ENCODE measurements at regions not wholly inside any gene's neighbourhood (a gene's known extent, or its start where the extent isn't known, plus 50 kb on each side); places are given as distances from the start of the nearest gene placed in this dataset.
"Not testable (repeated sequence)": the region's sequence is repeated elsewhere in the genome, so short reads cannot be mapped to it uniquely, and the experiment has no call there.

- Histone ChIP-seq H3K4me3 (ENCODE audit: low read length) (no peak overlapping the region), H3K79me2 (ENCODE audit: low read length) (no peaks in the 10 kb centered on the region), H2AFZ (ENCODE audit: low read length) (no peak overlapping the region), H3K27ac (ENCODE audit: low read length) (no peak overlapping the region), H3K9me2 (replicated peaks; ENCODE audit: insufficient read depth, low read length) (no peaks in the 10 kb centered on the region), H3K4me2 (ENCODE audit: low read depth, low read length, poor library complexity, severe bottlenecking) (no peak overlapping the region), H3K27me3 (ENCODE audit: low read length) (no peaks in the 10 kb centered on the region), H3K9me3 (ENCODE audit: low read length) (no peaks in the 10 kb centered on the region; the same call in 1 of the 2 replicates), H3K4me1 (ENCODE audit: low read length) (no peaks in the 10 kb centered on the region), H3K36me3 (ENCODE audit: insufficient read depth, low read length) (no peaks in the 10 kb centered on the region), H3K9ac (ENCODE audit: low read length) (no peak overlapping the region), H4K20me1 (ENCODE audit: insufficient read depth, low read depth, low read length) (no peaks in the 10 kb centered on the region)
- DNase-seq = no peak
These were observed 71.6 kb upstream of the TEX13D start for GRCh38 chrX:124260845-124261244.

- DNase-seq = no peak
- no peak overlapping the region for H3K4me3 ChIP-seq (ENCODE audit: low read length)
- H3K4me2 ChIP-seq (ENCODE audit: low read depth, low read length, poor library complexity, severe bottlenecking) = no peak overlapping the region
- no peaks in the 10 kb centered on the region for H3K9me2 ChIP-seq (replicated peaks; ENCODE audit: insufficient read depth, low read length)
- H3K4me1 ChIP-seq (ENCODE audit: low read length) = no peaks in the 10 kb centered on the region
- no peak overlapping the region for H3K9ac ChIP-seq (ENCODE audit: low read length)
- H3K27ac ChIP-seq (ENCODE audit: low read length) = no peak overlapping the region
- no peak overlapping the region for H2AFZ ChIP-seq (ENCODE audit: low read length)
- no peaks in the 10 kb centered on the region for H4K20me1 ChIP-seq (ENCODE audit: insufficient read depth, low read depth, low read length)
- no peaks in the 10 kb centered on the region for H3K36me3 ChIP-seq (ENCODE audit: insufficient read depth, low read length)
- H3K27me3 ChIP-seq (ENCODE audit: low read length) = no peaks in the 10 kb centered on the region
- no peaks in the 10 kb centered on the region for H3K79me2 ChIP-seq (ENCODE audit: low read length)
- H3K9me3 ChIP-seq (ENCODE audit: low read length) = no peaks in the 10 kb centered on the region
These were observed 68.7 kb upstream of the TEX13D start for GRCh38 chrX:124263743-124264142.

- H3K4me3 ChIP-seq (ENCODE audit: low read length) = no peak overlapping the region
- H3K9me3 ChIP-seq (ENCODE audit: low read length) = peaks cover 3% of the 10 kb centered on the region; the same call in 1 of the 2 replicates
- H3K36me3 ChIP-seq (ENCODE audit: insufficient read depth, low read length) = no peaks in the 10 kb centered on the region
- H3K9me2 ChIP-seq (replicated peaks; ENCODE audit: insufficient read depth, low read length) = no peaks in the 10 kb centered on the region
- H3K27me3 ChIP-seq (ENCODE audit: low read length) = no peaks in the 10 kb centered on the region
- H3K9ac ChIP-seq (ENCODE audit: low read length) = no peak overlapping the region
- H2AFZ ChIP-seq (ENCODE audit: low read length) = no peak overlapping the region
- H3K4me1 ChIP-seq (ENCODE audit: low read length) = no peaks in the 10 kb centered on the region
- H3K79me2 ChIP-seq (ENCODE audit: low read length) = no peaks in the 10 kb centered on the region
- H3K27ac ChIP-seq (ENCODE audit: low read length) = no peak overlapping the region
- no peaks in the 10 kb centered on the region for H4K20me1 ChIP-seq (ENCODE audit: insufficient read depth, low read depth, low read length)
- no peak overlapping the region for H3K4me2 ChIP-seq (ENCODE audit: low read depth, low read length, poor library complexity, severe bottlenecking)
- no peak for DNase-seq
These were observed 64.4 kb upstream of the TEX13D start for GRCh38 chrX:124268099-124268498.

DNA sequence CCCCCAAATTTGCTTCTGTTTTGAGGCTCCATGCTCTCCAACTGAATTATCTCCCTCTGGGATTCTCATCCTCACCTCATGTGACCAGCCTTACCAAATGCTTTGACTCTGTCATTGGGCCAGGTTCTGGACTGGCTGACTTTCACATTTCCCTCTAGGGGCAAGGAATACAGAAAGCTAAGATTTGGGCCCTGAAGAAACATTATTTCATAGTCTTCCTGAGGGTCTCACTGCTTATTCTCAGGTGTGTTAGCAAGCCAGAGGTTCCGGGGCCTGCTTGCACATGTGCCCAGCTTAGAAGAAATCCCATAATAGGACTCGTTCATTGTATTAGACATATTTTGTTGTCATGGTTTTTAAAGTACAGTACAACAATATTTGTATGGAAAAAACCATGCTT lies 62.6 kb upstream of the TEX13D start:
- DNase-seq = no peak
- Histone ChIP-seq H3K27ac (ENCODE audit: low read length) (no peak overlapping the region), H3K9ac (ENCODE audit: low read length) (no peak overlapping the region), H3K36me3 (ENCODE audit: insufficient read depth, low read length) (no peaks in the 10 kb centered on the region), H2AFZ (ENCODE audit: low read length) (no peak overlapping the region), H3K4me2 (ENCODE audit: low read depth, low read length, poor library complexity, severe bottlenecking) (no peak overlapping the region), H3K79me2 (ENCODE audit: low read length) (no peaks in the 10 kb centered on the region), H3K9me3 (ENCODE audit: low read length) (peaks cover 3% of the 10 kb centered on the region; the same call in 1 of the 2 replicates), H3K4me3 (ENCODE audit: low read length) (no peak overlapping the region), H3K4me1 (ENCODE audit: low read length) (peaks cover 5% of the 10 kb centered on the region), H4K20me1 (ENCODE audit: insufficient read depth, low read depth, low read length) (no peaks in the 10 kb centered on the region), H3K27me3 (ENCODE audit: low read length) (no peaks in the 10 kb centered on the region), H3K9me2 (replicated peaks; ENCODE audit: insufficient read depth, low read length) (no peaks in the 10 kb centered on the region)

DNA sequence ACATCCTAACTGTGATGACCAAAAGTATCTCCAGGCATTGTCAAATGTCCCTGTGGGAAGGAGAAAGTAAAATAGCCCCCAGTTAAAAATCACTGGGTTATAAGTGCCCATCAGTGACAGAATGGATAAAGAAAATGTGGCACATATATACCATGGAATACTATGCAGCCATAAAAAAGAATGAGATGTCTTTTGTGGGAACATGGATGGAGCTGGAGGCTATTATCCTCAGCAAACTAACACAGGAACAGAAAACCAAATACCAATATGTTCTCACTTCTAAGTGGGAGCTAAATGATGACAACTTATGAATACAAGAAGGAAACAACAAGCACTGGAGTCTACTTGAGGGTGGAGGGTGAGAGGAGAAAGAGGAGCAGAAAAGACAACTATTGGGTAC lies 60.9 kb upstream of the TEX13D start:
- H3K27me3 ChIP-seq (ENCODE audit: low read length); DNase-seq; H2AFZ ChIP-seq (ENCODE audit: low read length): not testable (repeated sequence)

DNA sequence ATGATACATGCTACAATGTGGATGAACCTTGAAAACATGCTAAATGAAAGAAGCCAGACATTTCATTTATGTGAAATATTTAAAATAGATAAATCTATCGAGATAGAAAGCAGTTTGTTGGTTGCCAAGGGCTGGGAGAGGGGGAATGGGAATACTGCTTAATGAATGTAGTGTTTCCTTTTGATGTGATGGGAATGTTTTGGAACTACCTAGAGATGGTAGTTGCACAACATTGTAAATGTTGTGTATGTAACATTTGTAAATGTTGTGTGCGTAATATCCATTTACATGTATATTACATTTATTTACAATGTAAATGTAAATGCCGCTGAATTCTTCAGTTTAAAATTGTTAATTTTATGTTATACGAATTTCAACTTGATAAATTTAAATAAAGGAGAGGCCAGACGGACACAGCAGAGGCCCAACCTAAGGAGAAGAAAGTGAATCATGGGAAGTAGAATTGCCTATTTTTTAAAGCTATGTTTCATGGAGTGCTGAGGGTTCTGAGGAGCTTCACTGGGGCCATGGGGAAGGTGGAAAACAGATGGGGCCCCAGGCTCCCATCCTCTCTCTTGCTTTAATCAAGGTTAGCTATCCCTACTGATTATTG lies 60.0 kb upstream of the TEX13D start:
- no peak for DNase-seq
- Histone ChIP-seq H3K9ac (ENCODE audit: low read length) (no peak overlapping the region), H3K79me2 (ENCODE audit: low read length) (no peaks in the 10 kb centered on the region), H2AFZ (ENCODE audit: low read length) (no peak overlapping the region), H4K20me1 (ENCODE audit: insufficient read depth, low read depth, low read length) (no peaks in the 10 kb centered on the region), H3K36me3 (ENCODE audit: insufficient read depth, low read length) (no peaks in the 10 kb centered on the region), H3K27ac (ENCODE audit: low read length) (no peak overlapping the region), H3K4me2 (ENCODE audit: low read depth, low read length, poor library complexity, severe bottlenecking) (no peak overlapping the region), H3K9me3 (ENCODE audit: low read length) (peaks cover 3% of the 10 kb centered on the region; the same call in 1 of the 2 replicates), H3K4me1 (ENCODE audit: low read length) (peaks cover 5% of the 10 kb centered on the region), H3K4me3 (ENCODE audit: low read length) (no peak overlapping the region), H3K9me2 (replicated peaks; ENCODE audit: insufficient read depth, low read length) (no peaks in the 10 kb centered on the region), H3K27me3 (ENCODE audit: low read length) (no peaks in the 10 kb centered on the region)

More for the DNA sequence above, 60.9 kb upstream of the TEX13D start:
- H3K9me3 ChIP-seq (ENCODE audit: low read length); H3K9me2 ChIP-seq (replicated peaks; ENCODE audit: insufficient read depth, low read length); H4K20me1 ChIP-seq (ENCODE audit: insufficient read depth, low read depth, low read length); H3K4me3 ChIP-seq (ENCODE audit: low read length); H3K36me3 ChIP-seq (ENCODE audit: insufficient read depth, low read length); H3K79me2 ChIP-seq (ENCODE audit: low read length); H3K4me2 ChIP-seq (ENCODE audit: low read depth, low read length, poor library complexity, severe bottlenecking); H3K9ac ChIP-seq (ENCODE audit: low read length); H3K4me1 ChIP-seq (ENCODE audit: low read length); H3K27ac ChIP-seq (ENCODE audit: low read length): not testable (repeated sequence)

- H3K4me2 ChIP-seq (ENCODE audit: low read depth, low read length, poor library complexity, severe bottlenecking) = no peak overlapping the region
- no peak for DNase-seq
- peaks cover 5% of the 10 kb centered on the region for H3K4me1 ChIP-seq (ENCODE audit: low read length)
- no peak overlapping the region for H3K4me3 ChIP-seq (ENCODE audit: low read length)
- H3K9ac ChIP-seq (ENCODE audit: low read length) = no peak overlapping the region
- H3K9me2 ChIP-seq (replicated peaks; ENCODE audit: insufficient read depth, low read length) = no peaks in the 10 kb centered on the region
- H3K79me2 ChIP-seq (ENCODE audit: low read length) = no peaks in the 10 kb centered on the region
- H3K27me3 ChIP-seq (ENCODE audit: low read length) = no peaks in the 10 kb centered on the region
- no peaks in the 10 kb centered on the region for H4K20me1 ChIP-seq (ENCODE audit: insufficient read depth, low read depth, low read length)
- no peak overlapping the region for H2AFZ ChIP-seq (ENCODE audit: low read length)
- H3K9me3 ChIP-seq (ENCODE audit: low read length) = peaks cover 3% of the 10 kb centered on the region; the same call in 1 of the 2 replicates
- no peak overlapping the region for H3K27ac ChIP-seq (ENCODE audit: low read length)
- H3K36me3 ChIP-seq (ENCODE audit: insufficient read depth, low read length) = no peaks in the 10 kb centered on the region
These were observed 57.9 kb upstream of the TEX13D start for GRCh38 chrX:124274438-124275181.

DNA sequence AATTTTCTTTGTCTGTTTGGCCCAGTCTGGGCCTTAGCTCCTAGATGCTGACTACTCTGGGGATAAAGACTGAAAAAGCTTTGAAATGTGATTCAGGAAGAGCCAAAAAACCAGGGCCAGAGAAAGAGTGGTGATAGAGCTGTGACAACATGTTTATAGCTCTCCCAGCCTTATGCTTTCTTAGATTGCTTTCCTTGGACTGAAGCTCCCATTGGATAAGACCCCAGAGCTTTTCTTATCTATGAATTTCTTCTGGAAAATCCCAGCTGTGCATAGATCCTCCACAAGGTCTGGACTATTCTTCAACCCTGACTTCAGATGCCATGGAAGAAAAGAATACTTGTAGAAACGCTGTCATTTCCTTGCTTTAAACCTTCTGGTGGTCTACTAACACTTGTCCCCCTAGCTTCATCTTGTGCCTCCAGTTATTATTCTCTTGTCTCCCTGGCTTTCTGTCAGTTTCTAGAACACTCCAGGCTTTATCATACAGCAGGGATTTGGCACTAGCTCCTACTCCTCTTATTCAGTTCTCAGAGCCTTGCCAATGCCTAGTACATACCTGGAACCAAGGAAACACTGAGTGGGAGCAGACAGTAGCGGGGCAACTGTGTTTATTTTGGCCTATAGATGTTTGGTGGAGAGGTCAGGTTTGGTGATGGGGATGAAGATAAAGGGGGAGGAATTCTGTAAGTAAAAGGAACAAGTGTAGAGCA lies 57.1 kb upstream of the TEX13D start:
- Histone ChIP-seq H3K4me2 (ENCODE audit: low read depth, low read length, poor library complexity, severe bottlenecking) (no peak overlapping the region), H3K79me2 (ENCODE audit: low read length) (no peaks in the 10 kb centered on the region), H3K27ac (ENCODE audit: low read length) (no peak overlapping the region), H3K9me3 (ENCODE audit: low read length) (peaks cover 3% of the 10 kb centered on the region; the same call in 1 of the 2 replicates), H3K9me2 (replicated peaks; ENCODE audit: insufficient read depth, low read length) (no peaks in the 10 kb centered on the region), H3K27me3 (ENCODE audit: low read length) (no peaks in the 10 kb centered on the region), H4K20me1 (ENCODE audit: insufficient read depth, low read depth, low read length) (no peaks in the 10 kb centered on the region), H3K4me3 (ENCODE audit: low read length) (no peak overlapping the region), H3K9ac (ENCODE audit: low read length) (no peak overlapping the region), H3K36me3 (ENCODE audit: insufficient read depth, low read length) (no peaks in the 10 kb centered on the region), H3K4me1 (ENCODE audit: low read length) (peaks cover 5% of the 10 kb centered on the region), H2AFZ (ENCODE audit: low read length) (no peak overlapping the region)
- no peak for DNase-seq
